T-helper 2 cell treated with Interferon-gamma antibody and Interleukin-4, amounts not matched to agents 100 ng/mL and 5 ng/mL, for 36 hours (primary cell): ENCODE measurements at regions not wholly inside any gene's neighbourhood (a gene's known extent, or its start where the extent isn't known, plus 50 kb on each side); places are given as distances from the start of the nearest gene placed in this dataset.

Experiments
- intact Hi-C: fragments of 100-400 bp; cut with micrococcal nuclease; formaldehyde crosslinking; loops from one replicate; pipeline ENCODE4 v1.15.1; 2023

GRCh38 chr4:97142893-97143292 lies 1000.4 kb downstream of the STPG2 start:
- intact Hi-C loops = no loop called here

- intact Hi-C loops = no loop called here
These were observed 999.1 kb downstream of the STPG2 start for GRCh38 chr4:97144199-97144598.

- intact Hi-C loops = no loop called here
These were observed 992.3 kb downstream of the STPG2 start for GRCh38 chr4:97150966-97151365.

GRCh38 chr4:97152149-97152548 lies 991.1 kb downstream of the STPG2 start:
- intact Hi-C loops = no loop called here

- intact Hi-C loops = no loop called here
These were observed 990.2 kb downstream of the STPG2 start for GRCh38 chr4:97153042-97153441.

- intact Hi-C loops = no loop called here
These were observed 983.7 kb downstream of the STPG2 start for GRCh38 chr4:97159625-97160024.

GRCh38 chr4:97185233-97185632 lies 958.0 kb downstream of the STPG2 start:
- intact Hi-C loops = no loop called here

- intact Hi-C loops = no loop called here
These were observed 946.2 kb downstream of the STPG2 start for GRCh38 chr4:97197106-97197505.

GRCh38 chr4:97208749-97209148 lies 934.5 kb downstream of the STPG2 start:
- intact Hi-C loops = no loop called here

- intact Hi-C loops = no loop called here
These were observed 927.8 kb downstream of the STPG2 start for GRCh38 chr4:97215409-97215941.

- intact Hi-C loops = no loop called here
These were observed 927.2 kb downstream of the STPG2 start for GRCh38 chr4:97216046-97216445.

GRCh38 chr4:97235521-97235920 lies 907.8 kb downstream of the STPG2 start:
- intact Hi-C loops = no loop called here

- intact Hi-C loops = no loop called here
These were observed 904.2 kb downstream of the STPG2 start for GRCh38 chr4:97238956-97239666.

GRCh38 chr4:97239667-97239997 lies 903.6 kb downstream of the STPG2 start:
- intact Hi-C loops = no loop called here

- intact Hi-C loops = no loop called here
These were observed 890.6 kb downstream of the STPG2 start for GRCh38 chr4:97252615-97253154.

- intact Hi-C loops = no loop called here
These were observed 880.5 kb downstream of the STPG2 start for GRCh38 chr4:97262769-97263168.

- intact Hi-C loops = no loop called here
These were observed 873.2 kb downstream of the STPG2 start for GRCh38 chr4:97270051-97270450.

- intact Hi-C loops = no loop called here
These were observed 863.9 kb downstream of the STPG2 start for GRCh38 chr4:97279391-97279790.

GRCh38 chr4:97300561-97300960 lies 842.7 kb downstream of the STPG2 start:
- intact Hi-C loops = no loop called here

GRCh38 chr4:97305351-97305750 lies 837.9 kb downstream of the STPG2 start:
- intact Hi-C loops = no loop called here

GRCh38 chr4:97309121-97309520 lies 834.2 kb downstream of the STPG2 start:
- intact Hi-C loops = no loop called here

GRCh38 chr4:97317201-97317600 lies 826.1 kb downstream of the STPG2 start:
- intact Hi-C loops = no loop called here

GRCh38 chr4:97317671-97318070 lies 825.6 kb downstream of the STPG2 start:
- intact Hi-C loops = no loop called here
